WTC11 (cell line): ENCODE measurements at regions not wholly inside any gene's neighbourhood (a gene's known extent, or its start where the extent isn't known, plus 50 kb on each side); places are given as distances from the start of the nearest gene placed in this dataset.

Experiments used
- TCF7 ChIP-seq: sonication (generic); formaldehyde crosslinking; IDR thresholded peaks from 2 replicates; pipeline ENCODE4 v1.8.0; 2022; ENCODE audit warnings: mild to moderate bottlenecking, low read depth, missing genetic modification reagents, moderate library complexity
- TF ChIP-seq, protein P1 (sequence below): sonication (generic); formaldehyde crosslinking; IDR thresholded peaks from 2 replicates; pipeline ENCODE4 v1.8.0; 2023; ENCODE audit warnings: mild to moderate bottlenecking, missing genetic modification reagents
- TF ChIP-seq, protein P2 (sequence below): fragments of 200-600 bp; IDR thresholded peaks from 2 replicates; pipeline ENCODE4 v1.8.0; 2022; ENCODE audit warnings: antibody characterized with exemption
- TF ChIP-seq, protein P3 (sequence below): sonication (generic); formaldehyde crosslinking; IDR thresholded peaks from 2 replicates; pipeline ENCODE4 v1.8.0; 2022; ENCODE audit warnings: mild to moderate bottlenecking, missing genetic modification reagents

GRCh38 chr11:100560606-100561005 lies 126.5 kb upstream of the ARHGAP42 start:
- TF ChIP-seq, protein P1, sequence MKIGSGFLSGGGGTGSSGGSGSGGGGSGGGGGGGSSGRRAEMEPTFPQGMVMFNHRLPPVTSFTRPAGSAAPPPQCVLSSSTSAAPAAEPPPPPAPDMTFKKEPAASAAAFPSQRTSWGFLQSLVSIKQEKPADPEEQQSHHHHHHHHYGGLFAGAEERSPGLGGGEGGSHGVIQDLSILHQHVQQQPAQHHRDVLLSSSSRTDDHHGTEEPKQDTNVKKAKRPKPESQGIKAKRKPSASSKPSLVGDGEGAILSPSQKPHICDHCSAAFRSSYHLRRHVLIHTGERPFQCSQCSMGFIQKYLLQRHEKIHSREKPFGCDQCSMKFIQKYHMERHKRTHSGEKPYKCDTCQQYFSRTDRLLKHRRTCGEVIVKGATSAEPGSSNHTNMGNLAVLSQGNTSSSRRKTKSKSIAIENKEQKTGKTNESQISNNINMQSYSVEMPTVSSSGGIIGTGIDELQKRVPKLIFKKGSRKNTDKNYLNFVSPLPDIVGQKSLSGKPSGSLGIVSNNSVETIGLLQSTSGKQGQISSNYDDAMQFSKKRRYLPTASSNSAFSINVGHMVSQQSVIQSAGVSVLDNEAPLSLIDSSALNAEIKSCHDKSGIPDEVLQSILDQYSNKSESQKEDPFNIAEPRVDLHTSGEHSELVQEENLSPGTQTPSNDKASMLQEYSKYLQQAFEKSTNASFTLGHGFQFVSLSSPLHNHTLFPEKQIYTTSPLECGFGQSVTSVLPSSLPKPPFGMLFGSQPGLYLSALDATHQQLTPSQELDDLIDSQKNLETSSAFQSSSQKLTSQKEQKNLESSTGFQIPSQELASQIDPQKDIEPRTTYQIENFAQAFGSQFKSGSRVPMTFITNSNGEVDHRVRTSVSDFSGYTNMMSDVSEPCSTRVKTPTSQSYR, result no peak
- TF ChIP-seq, protein P2, sequence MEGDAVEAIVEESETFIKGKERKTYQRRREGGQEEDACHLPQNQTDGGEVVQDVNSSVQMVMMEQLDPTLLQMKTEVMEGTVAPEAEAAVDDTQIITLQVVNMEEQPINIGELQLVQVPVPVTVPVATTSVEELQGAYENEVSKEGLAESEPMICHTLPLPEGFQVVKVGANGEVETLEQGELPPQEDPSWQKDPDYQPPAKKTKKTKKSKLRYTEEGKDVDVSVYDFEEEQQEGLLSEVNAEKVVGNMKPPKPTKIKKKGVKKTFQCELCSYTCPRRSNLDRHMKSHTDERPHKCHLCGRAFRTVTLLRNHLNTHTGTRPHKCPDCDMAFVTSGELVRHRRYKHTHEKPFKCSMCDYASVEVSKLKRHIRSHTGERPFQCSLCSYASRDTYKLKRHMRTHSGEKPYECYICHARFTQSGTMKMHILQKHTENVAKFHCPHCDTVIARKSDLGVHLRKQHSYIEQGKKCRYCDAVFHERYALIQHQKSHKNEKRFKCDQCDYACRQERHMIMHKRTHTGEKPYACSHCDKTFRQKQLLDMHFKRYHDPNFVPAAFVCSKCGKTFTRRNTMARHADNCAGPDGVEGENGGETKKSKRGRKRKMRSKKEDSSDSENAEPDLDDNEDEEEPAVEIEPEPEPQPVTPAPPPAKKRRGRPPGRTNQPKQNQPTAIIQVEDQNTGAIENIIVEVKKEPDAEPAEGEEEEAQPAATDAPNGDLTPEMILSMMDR, result no peak
- TF ChIP-seq, protein P3, sequence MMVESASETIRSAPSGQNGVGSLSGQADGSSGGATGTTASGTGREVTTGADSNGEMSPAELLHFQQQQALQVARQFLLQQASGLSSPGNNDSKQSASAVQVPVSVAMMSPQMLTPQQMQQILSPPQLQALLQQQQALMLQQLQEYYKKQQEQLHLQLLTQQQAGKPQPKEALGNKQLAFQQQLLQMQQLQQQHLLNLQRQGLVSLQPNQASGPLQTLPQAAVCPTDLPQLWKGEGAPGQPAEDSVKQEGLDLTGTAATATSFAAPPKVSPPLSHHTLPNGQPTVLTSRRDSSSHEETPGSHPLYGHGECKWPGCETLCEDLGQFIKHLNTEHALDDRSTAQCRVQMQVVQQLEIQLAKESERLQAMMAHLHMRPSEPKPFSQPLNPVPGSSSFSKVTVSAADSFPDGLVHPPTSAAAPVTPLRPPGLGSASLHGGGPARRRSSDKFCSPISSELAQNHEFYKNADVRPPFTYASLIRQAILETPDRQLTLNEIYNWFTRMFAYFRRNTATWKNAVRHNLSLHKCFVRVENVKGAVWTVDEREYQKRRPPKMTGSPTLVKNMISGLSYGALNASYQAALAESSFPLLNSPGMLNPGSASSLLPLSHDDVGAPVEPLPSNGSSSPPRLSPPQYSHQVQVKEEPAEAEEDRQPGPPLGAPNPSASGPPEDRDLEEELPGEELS (CRISPR knock-in tag), result no peak
- TF ChIP-seq TCF7 (CRISPR knock-in tag), result no peak
